SK-N-DZ (cell line): ENCODE measurements at regions not wholly inside any gene's neighbourhood (a gene's known extent, or its start where the extent isn't known, plus 50 kb on each side); places are given as distances from the start of the nearest gene placed in this dataset.

ENCODE experiments used
- DNase-seq: peaks from one replicate; pipeline ENCODE4 v3.0.0-alpha.2; 2015; ENCODE audit warnings: low spot score

DNA sequence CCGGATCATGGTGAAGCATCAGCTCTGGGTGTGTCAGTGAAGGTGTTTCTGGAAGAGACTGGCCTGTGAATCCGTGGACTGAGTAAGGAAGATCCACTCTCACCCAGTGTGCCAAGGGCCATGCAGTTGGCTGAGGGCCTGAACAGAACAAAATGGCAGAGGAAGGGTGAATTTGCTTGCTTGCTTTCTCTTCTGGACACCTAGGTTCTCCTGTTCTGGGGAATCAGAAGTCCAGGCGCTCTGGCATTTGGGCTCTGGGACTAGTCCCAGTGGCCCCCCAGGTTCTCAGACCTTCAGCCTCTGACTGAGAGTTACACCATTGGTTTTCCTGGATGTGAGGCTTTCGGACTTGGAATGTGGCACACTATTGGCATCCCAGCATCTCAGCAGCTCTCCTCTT, 1170.8 kb downstream of the TBC1D22A start:
- DNase-seq: no peak

DNA sequence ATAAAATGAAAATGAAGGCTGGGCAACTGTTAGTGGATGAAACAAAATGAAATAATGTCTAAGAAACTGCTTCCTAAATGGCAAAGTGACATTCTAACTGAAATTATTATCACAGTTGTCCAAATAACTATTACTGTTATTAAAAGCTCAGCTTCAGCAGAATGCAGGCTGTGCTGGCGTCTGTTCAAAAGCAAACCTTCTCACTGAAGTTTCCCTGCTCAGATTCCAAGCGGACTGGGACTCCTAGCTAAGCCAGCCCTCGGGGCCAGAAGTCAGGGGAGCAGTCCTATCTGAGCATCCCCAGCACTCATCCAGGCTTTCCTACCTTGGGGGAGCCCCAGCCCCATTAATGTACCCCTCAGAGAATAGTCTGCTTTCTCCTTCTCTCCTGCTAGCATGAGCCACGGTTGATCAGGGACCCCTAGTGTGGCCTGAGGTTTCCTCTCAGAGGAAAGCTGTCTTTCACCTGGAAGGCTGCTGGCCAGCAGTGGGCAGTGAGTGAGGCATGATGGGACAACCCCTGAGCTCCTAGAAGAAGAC, 1167.3 kb downstream of the TBC1D22A start:
- DNase-seq: no peak

DNA sequence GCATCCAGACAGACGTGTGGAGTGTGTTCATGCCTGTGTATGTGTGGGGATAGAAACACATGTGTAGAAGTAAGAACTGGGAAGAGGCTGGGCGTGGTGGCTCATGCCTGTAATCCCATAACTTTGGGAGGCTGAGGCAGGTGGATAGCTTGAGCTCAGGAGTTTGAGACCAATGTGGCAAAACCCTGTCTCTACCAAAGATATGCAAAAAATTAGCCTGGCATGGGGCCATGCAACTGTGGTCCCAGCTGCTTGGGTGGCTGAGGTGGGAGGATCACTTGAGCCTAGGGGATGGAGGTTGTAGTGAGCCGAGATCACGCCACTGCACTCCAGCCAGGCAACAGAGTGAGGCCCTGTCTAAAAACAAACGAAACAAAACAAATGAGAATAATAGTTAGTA, 1166.6 kb downstream of the TBC1D22A start:
- no peak for DNase-seq

DNA sequence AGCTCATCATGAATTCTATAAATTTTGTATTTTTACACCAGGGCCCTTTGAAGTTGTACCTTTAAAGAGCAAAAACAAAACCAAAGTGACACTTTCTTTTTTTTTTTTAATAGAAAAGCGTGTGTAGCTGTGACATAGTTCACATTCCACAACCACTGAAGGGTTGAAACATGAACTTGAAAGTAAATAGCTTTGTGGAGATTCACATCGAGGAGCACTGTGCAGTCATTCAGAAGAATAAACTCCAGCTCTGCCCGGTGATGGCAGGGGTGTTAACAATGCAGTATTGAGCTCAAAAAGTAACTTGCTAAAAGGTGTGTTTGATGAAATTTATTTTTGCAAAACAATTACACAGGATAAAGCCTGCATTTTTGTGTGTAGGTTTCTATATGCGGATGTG, 1166.2 kb downstream of the TBC1D22A start:
- no peak for DNase-seq

DNA sequence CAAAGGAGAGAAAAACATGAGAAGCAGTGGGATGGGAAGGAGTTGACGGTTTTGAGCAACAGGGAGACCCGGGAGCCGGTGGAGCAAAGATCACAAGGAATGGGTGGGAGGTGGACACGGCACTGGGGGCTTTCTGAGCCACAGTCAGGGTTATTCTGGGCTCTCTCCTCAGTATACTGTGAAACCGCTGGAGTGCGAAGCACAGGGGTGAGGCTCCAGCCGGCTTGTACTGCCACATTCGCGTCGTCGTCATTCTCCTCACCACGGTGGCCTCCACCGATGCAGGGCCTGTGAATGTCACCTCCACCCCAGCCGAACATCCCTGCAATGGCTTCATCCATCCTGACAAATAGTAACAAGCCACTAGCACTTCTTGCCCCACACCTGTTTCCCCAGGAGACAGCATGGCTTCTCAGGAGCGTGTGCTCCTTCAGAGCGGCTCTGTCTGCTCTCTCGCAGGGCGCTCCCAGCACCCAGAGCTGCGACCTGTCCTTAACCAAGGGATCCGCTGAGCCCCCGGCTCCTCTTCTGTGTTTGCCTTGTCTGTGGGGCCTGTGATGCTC, 1165.3 kb downstream of the TBC1D22A start:
- no peak for DNase-seq

DNA sequence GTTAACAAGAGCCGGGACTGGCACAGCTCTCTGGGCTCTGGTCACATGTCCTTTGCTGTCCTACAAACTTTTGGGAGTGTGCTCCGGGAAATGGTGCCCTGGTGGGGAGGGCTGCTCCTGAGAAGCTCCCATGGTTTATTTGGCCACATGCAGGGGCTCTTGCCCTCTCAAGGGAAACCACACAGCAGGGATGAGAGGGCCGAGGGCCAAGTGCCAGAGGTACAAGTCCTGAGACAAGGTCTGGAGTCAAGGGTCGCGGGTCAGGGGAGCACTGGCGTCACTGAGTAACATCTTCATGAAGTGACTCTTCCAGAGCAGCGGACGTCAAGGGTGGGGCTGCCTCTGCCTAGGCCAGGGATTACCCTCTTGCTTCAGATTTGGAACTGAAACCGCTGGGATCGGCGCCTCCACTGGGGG, 1160.6 kb downstream of the TBC1D22A start:
- DNase-seq: no peak

DNA sequence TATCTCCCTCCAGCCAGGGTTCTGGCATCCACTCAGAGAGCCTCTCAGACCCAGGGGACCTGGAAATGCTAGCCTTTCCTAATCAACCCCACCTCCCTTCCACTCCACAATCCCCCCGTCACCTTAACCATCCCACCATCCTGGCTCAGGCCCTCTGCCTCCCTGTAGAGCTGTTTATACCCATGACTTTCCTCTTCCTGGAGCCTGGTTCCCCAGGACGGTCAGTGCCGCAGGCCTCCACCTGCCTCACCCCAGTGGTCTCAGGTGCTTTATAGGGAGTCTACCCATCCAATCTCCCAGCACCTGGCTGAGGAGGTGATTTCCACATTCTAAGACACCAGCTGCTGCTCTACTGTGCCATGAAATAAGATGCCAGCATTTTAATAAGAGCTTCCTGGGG, 1159.5 kb downstream of the TBC1D22A start:
- no peak for DNase-seq

DNA sequence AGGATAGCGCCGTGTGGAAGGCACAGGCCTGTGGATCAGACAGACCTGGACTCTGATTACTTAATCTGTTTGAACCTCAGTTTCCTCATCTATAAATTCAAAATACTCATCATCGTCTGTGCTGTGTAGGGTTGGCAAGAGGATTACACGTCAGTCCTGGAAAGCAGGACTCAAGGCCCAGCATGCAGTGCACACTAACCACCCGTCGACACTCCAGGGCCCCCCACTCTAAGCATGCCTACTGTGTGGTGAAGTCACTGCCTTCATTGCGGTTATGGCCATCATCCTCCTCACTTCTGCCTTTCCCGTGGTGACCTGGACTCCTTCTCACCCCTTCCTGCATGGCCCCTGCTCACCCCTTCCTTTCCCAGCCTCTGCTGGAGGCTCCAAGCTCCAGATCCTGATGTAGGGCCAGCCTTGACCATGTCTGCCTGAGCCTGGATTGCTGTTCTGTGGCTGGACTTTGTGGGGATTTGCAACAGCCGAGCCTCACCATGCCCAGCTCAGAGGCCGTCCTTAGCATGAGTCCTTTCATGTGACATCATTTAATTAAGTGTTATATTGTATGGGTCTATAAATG, 1158.0 kb downstream of the TBC1D22A start:
- DNase-seq: no peak

DNA sequence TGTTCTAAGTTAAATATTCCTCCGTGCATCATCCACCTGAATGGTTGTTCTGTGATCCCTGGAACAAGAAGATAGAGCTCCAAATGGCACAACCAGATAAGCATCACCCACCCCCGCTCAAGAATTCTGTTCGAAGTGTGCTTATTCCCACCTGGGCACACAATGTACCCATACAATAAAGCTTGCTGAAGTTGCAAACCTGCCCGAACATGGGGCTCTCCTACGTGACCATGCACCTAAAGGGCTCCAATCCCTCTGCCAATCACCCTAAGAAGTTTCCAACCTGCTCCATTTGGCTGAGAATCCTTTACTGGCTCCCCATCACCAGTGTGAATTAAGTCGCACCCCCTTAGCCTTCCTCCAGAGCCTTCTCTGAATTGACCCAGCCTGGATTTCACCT, 1157.4 kb downstream of the TBC1D22A start:
- DNase-seq: no peak

DNA sequence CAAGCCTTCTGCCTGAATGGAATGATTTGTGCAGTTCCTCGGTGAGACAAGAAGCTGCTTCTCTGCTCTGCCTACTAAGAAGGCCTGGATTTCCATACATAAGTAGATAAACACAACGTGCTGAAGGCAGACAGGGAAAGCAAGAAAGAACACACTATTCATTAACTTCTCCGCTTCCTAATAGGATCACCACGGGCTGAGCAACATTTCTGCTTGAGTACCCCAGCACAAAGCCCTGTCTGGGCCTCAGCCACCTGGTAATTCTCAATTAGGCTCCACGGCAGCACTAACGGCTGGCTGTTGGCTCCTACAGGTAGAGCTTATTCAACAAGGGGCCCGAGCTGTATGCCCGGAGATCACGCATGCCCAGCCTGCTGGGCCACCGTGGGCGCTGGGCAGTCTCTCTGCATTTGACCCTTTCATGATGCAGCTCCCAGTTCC, 1156.6 kb downstream of the TBC1D22A start:
- peak; percentile 65 for DNase-seq

DNA sequence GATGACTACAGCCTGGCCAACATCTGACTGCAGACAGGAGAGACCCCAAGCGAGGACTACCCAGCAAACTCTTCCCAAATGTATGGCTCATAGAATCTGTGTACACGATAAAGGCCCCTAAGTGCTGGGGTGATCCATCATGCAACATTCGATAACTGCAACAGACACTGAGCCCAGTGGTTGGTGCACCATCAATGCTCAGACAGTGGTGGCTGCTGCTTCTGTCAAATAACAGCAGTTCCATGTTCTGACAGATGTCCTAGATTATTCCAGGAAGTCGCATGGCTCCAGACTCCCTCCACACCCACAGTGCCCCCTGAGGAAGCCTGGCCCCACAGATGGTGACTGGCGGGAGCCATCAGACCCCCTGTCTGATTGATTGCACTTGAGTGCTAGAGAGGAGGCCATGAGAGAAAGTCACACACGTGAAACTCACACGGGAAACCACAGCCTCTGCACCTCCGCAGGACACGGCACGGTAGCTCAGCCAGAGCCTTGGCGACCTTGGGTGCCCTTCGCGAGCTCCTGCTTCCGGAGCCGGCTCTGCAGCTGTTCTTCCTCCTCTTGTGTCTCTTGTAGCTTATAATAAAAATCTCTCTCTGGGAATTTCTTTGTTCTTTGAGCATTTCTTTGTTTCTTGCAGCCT, 1155.9 kb downstream of the TBC1D22A start:
- DNase-seq: peak; percentile 13

DNA sequence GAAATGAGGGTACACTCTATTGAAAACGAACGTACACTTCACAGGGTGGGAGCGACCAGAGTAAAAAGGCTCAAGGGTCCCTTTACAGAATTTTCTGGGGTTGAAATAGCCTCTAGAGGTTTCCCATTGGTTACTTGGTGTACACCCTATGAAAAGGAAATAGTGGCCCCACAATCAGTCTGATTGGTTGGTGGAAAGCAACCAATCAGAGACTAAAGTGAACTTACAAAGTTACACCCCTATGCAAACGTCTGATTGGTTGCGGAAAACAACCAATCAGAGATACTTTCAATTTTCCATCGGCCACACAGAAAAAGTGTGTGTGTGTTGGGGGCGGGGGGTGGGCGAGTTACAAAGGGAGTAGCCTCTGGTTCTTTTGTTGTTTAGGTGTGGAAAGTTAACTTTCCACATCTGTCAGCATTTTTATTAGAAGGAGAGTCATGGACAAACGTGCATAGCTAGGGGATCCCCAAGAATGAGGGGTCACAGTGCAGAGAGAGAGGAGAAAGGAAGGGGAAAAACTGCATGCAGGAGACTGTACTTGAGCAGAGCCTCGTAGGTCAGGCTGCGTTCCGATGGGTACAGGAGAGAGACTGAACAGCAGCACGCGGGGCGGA, 1152.1 kb downstream of the TBC1D22A start:
- no peak for DNase-seq

DNA sequence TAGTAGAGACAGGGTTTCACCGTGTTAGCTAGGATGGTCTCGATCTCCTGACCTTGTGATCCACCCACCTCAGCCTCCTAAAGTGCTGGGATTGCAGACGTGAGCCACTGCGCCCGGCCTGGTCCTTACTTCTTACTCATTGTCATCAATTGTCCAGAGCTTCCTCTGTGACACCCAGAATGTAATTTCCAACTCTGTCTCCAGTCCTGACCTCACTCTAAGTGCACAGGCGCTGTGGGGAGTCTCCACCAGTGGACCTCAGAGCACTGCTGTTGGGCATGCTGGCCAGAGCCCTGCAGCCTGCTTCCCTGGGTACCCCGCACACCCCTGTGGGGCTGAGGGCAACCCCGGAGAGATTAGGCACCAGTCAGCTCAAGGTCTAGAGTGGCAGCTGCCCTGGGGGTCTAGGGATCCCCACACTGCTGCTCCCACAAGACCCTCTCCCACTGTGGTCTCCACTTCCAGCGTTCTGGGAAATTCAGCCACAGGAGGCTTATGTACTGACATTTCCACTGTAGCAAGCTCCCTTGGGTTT, 1140.3 kb downstream of the TBC1D22A start:
- no peak for DNase-seq

DNA sequence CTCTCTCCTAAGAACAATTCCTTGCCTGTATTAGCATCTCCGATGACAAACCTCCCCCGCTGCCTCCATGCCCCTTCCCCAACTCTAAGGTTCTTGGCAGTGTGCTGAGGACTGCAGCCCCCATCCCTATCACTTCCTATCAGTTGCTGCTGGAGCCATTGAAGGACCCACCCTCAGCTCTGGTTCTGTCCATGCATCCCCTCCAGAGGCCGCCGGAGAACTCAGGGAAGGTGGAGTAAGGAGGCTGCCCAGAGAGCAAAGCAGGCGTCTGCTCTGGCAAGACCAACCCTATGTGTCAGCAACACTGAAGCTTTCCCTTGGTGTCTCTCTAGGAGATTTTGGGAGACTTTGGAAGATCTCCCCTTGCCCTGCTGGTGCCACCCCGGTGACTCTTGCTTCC, 1139.5 kb downstream of the TBC1D22A start:
- no peak for DNase-seq

DNA sequence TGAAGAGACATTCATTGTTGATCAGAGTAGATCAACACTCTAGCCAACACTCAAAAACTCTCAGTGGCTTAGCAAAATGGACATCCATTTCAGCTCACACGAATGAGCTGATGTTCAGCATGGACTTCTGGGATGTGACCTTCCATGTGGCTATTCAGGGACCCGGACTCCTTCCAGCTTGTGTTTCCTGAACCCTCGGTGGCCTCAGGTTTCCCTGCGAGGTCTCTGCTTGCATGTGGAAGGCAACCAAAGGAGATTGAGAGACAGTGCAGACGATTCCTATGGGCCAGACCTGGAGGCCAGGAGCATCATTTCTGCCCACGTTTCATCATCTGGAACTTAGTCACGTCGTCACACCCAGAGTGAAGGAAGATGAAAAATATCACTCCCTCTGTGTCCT, 1137.4 kb downstream of the TBC1D22A start:
- DNase-seq: no peak

DNA sequence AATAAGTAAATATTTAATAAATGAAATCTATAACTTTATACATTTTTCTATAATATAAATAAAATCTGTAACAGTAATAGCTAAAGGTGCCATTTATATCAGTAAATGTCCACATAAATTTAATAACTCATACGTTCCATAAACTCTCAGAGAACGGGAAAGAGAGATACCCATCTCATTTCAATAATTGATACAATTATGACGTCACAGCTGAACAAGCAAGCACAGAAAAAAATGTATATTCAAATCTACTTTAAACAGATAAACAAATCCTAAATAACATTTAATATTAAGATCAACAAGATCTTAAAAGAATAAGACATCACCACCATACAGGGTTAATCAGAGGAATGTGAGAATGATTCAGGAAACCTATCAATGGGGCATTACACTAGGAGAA, 1136.5 kb downstream of the TBC1D22A start:
- no peak for DNase-seq

DNA sequence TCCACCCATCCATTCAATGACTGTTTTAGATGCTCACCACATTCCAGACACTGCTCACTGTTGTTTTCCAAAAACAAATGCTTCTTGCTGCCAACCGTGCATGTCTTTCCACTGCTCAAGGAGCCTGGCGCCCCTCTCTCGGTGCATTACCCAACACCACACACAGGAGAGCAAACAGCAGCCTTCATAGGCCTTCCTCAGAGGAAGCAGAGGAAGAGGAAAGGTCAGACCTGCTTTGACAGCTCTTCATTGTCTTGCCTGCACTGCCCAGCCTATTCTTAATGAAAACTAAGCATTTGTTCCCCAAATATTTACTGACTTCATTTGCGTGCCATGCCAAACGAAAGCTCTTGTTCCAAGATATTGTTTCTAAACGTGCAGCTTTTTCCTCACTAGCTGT, 1129.2 kb downstream of the TBC1D22A start:
- no peak for DNase-seq

DNA sequence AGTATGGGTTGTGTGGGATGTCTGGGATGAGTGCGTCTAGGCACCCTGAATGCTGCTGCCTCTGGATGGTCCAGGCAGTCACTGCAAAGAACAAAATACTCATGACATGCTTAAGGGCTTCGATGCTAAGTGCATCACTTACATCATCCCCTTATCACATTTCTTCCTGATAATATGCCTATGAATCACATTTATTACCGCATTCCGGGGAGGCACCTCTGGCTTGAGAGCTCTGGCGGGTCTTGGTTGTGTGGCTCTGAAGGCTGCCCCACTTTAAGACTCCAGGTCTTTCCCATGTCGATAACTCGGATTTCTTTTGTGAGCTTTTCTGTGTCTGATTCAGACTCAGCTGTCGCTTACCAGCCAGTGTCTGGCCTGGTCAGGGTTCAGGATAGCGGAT, 1126.4 kb downstream of the TBC1D22A start:
- DNase-seq: no peak

DNA sequence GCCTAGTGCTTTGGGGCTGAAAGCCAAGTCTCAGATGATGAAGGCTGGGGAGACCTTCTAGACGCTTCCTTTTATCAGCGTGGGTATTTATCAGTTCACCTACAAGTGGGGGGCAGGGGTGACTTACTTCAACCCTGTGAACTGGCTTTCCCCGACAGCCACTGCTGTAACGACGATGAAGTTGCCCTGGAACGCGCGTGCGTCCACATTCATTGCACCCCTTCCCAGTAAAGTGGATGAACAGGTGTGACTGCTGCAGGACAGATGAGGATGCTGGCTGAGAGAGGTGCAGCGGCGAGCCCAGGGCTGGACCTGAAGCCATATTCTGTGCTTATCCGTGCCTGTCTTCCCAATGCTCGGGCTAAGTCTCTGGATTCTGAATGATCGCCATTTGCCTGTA, 1122.3 kb downstream of the TBC1D22A start:
- no peak for DNase-seq

DNA sequence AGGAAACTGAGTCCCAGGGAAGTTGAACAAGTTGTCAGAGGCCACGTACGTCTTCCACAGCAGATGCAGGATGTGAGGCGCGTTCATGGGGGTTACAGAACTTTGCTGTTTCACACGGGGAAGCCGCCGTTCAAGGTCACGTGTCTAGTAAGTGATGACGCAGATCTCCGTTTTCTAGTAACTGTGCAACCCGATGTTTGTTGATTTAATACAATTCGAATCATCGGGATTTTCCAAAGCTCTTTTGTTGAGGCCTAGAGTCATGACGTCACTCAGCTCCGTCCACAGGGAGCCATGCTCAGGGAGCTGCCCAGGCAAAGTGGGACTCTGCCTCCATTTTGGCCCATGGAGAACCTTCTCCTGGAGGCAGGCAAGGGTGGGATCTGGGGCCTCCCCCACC, 1121.8 kb downstream of the TBC1D22A start:
- no peak for DNase-seq

DNA sequence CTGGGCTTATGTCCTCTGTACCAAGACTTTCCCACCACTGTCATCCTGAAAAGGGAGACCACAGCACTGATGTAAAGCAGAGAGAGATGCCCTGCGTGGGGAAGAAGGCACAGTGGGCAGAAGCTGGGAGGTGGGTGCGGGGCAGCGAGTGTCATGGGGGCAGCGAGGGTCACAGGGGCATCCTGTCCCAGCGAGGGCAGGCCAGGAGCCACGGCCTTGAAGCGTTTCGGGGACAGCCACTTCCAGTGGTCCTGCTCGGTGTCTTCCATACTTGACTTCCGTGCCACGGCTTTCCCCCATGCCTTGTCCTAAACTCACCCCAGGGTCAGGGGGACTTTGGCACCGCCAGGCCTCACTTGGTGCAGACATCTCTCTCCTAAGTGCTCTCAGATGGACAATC, 1121.3 kb downstream of the TBC1D22A start:
- DNase-seq: no peak

DNA sequence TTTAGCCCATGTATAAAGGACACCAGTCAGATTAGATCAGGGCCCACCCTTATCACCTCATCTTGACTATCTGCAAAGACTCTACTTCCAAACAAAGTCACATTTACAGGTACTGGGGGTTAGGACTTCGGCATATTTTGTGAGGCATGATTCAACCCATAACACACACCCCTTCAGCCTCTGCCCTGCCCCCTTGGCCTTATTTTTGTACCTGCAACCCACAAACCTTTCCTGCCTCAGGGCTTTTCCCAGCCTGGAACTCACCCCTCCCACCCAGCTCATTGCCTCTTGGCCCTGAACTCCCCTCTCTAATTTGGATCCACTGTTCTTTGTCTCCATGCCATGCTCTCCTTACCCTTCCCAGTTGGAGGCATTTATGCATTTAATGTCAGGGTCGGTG, 1116.9 kb downstream of the TBC1D22A start:
- no peak for DNase-seq

DNA sequence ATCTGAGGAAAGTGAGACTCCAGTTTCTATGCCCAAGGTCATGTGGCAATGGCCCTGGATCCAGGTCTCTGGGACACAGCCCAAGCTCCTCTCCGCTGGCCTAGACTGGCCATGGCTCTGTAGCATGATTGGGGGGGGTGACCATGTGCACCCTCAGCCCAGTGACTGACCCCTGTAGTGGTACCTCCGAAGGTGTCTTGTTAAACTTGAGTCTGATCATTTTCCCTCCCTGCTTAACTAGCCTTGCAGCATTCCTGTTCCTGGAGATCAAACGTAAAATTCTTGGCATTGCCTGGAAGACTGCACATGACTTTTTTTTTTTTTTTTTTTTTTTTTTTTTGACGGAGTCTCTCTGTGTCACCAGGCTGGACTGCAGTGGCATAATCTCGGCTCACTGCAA, 1116.0 kb downstream of the TBC1D22A start:
- no peak for DNase-seq
